ENCODE measurements at regions not wholly inside any gene's neighbourhood (a gene's known extent, or its start where the extent isn't known, plus 50 kb on each side); places are given as distances from the start of the nearest gene placed in this dataset.

GRCh38 chr4:18734405-18734804 lies 712.9 kb upstream of the LCORL start:
- H3K4me3 Mint-ChIP-seq (ENCODE audit: unreplicated experiment) = no peak overlapping the region
- H3K9me3 Mint-ChIP-seq (ENCODE audit: unreplicated experiment) = no peaks in the 10 kb centered on the region
- DNase-seq = no peak
- no peaks in the 10 kb centered on the region for H3K27me3 Mint-ChIP-seq (ENCODE audit: unreplicated experiment)
- no peaks in the 10 kb centered on the region for H3K36me3 Mint-ChIP-seq (ENCODE audit: unreplicated experiment)
- no peaks in the 10 kb centered on the region for H3K4me1 Mint-ChIP-seq (ENCODE audit: low read depth, unreplicated experiment)
- H3K27ac Mint-ChIP-seq (ENCODE audit: unreplicated experiment) = no peak overlapping the region
- TF ChIP-seq CTCF (IDR thresholded peaks at IDR 0.05; ENCODE audit: partially characterized antibody, unreplicated experiment) = no peak

GRCh38 chr4:18733961-18734360 lies 712.4 kb upstream of the LCORL start:
- H3K27ac Mint-ChIP-seq (ENCODE audit: unreplicated experiment) = no peak overlapping the region
- H3K36me3 Mint-ChIP-seq (ENCODE audit: unreplicated experiment) = no peaks in the 10 kb centered on the region
- no peak for DNase-seq
- H3K4me1 Mint-ChIP-seq (ENCODE audit: low read depth, unreplicated experiment) = no peaks in the 10 kb centered on the region
- H3K9me3 Mint-ChIP-seq (ENCODE audit: unreplicated experiment) = no peaks in the 10 kb centered on the region
- H3K27me3 Mint-ChIP-seq (ENCODE audit: unreplicated experiment) = no peaks in the 10 kb centered on the region
- H3K4me3 Mint-ChIP-seq (ENCODE audit: unreplicated experiment) = no peak overlapping the region
- no peak for TF ChIP-seq CTCF (IDR thresholded peaks at IDR 0.05; ENCODE audit: partially characterized antibody, unreplicated experiment)

- H3K4me1 Mint-ChIP-seq (ENCODE audit: low read depth, unreplicated experiment) = no peaks in the 10 kb centered on the region
- no peaks in the 10 kb centered on the region for H3K27me3 Mint-ChIP-seq (ENCODE audit: unreplicated experiment)
- no peak overlapping the region for H3K27ac Mint-ChIP-seq (ENCODE audit: unreplicated experiment)
- TF ChIP-seq CTCF (IDR thresholded peaks at IDR 0.05; ENCODE audit: partially characterized antibody, unreplicated experiment) = no peak
- no peaks in the 10 kb centered on the region for H3K36me3 Mint-ChIP-seq (ENCODE audit: unreplicated experiment)
- H3K4me3 Mint-ChIP-seq (ENCODE audit: unreplicated experiment) = no peak overlapping the region
- H3K9me3 Mint-ChIP-seq (ENCODE audit: unreplicated experiment) = no peaks in the 10 kb centered on the region
- DNase-seq = no peak
Measured at GRCh38 chr4:18722748-18723191, 701.2 kb upstream of the LCORL start.

- TF ChIP-seq CTCF (IDR thresholded peaks at IDR 0.05; ENCODE audit: partially characterized antibody, unreplicated experiment) = no peak
- DNase-seq = no peak
- Mint-ChIP-seq H3K9me3 (ENCODE audit: unreplicated experiment) (peaks cover 1% of the 10 kb centered on the region), H3K4me3 (ENCODE audit: unreplicated experiment) (no peak overlapping the region), H3K4me1 (ENCODE audit: low read depth, unreplicated experiment) (no peaks in the 10 kb centered on the region), H3K36me3 (ENCODE audit: unreplicated experiment) (no peaks in the 10 kb centered on the region), H3K27me3 (ENCODE audit: unreplicated experiment) (peaks cover 2% of the 10 kb centered on the region), H3K27ac (ENCODE audit: unreplicated experiment) (no peak overlapping the region)
Measured at GRCh38 chr4:18698119-18698883, 676.7 kb upstream of the LCORL start.

- Mint-ChIP-seq H3K4me3 (ENCODE audit: unreplicated experiment) (no peak overlapping the region), H3K4me1 (ENCODE audit: low read depth, unreplicated experiment) (no peaks in the 10 kb centered on the region), H3K36me3 (ENCODE audit: unreplicated experiment) (no peaks in the 10 kb centered on the region), H3K27ac (ENCODE audit: unreplicated experiment) (no peak overlapping the region), H3K9me3 (ENCODE audit: unreplicated experiment) (no peaks in the 10 kb centered on the region), H3K27me3 (ENCODE audit: unreplicated experiment) (peaks cover 4% of the 10 kb centered on the region)
- DNase-seq = no peak
- no peak for TF ChIP-seq CTCF (IDR thresholded peaks at IDR 0.05; ENCODE audit: partially characterized antibody, unreplicated experiment)
Measured at GRCh38 chr4:18695733-18696527, 674.4 kb upstream of the LCORL start.

Data from glutamatergic neuron (in vitro differentiated cells).